ENCODE measurements at regions not wholly inside any gene's neighbourhood (a gene's known extent, or its start where the extent isn't known, plus 50 kb on each side); places are given as distances from the start of the nearest gene placed in this dataset.
A peak's percentile ranks its signal among the peaks of the same experiment; 100 is the strongest.

DNA sequence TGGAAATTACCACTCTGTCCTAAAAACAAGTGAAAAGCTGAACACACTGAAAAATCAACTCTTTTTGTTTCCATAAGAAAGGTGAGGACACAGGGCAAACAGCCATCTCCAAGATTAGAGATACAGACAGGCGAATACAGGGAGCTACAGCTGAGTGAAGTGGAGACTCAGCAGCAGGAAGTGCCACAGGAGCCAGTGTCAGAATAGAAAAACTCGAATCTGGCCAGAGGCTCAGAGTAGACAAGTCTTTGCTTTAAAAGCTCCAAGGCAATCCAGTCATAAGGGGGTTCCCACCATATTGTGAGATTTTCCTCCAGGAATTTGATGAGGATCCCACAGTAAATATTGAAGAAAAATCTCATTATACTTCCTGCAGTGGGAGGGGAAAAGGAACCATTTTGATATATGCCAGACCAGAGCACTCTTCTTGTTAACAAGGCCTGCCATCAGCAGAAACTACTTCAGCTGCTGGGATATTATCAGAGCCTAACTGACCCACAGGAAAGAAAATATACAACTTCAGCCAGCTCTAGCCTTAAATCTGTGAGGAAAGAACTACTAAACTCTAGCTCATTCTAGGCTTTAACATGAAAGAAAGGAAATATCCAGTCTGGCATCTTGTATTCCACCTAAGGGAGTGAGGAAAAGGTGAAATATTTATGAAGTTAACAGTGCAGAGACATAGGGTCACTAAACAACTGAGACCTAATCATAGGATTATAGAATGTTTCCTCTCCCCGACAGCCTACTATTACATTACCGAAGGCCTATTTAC lies 256.2 kb upstream of the OLFM3 start:
- Histone ChIP-seq H3K9me3 (replicated peaks; ENCODE audit: insufficient read depth, low read length) (no peaks in the 10 kb centered on the region), H3K79me2 (ENCODE audit: low read length) (no peaks in the 10 kb centered on the region), H4K20me1 (ENCODE audit: insufficient read depth, low read length) (no peaks in the 10 kb centered on the region), H2AFZ (ENCODE audit: low read length) (no peak overlapping the region), H3K4me1 (ENCODE audit: low read length) (no peaks in the 10 kb centered on the region), H3K4me3 (ENCODE audit: low read length) (no peak overlapping the region), H3F3A (ENCODE audit: insufficient read depth, low read length) (no peaks in the 10 kb centered on the region), H3K36me3 (replicated peaks; ENCODE audit: insufficient read depth, low read length) (no peaks in the 10 kb centered on the region), H3K27me3 (replicated peaks; ENCODE audit: insufficient read depth, low read length) (no peaks in the 10 kb centered on the region), H3K27ac (ENCODE audit: low read length) (no peak overlapping the region), H3K9ac (ENCODE audit: low read length) (no peak overlapping the region), H3K9me2 (replicated peaks; ENCODE audit: insufficient read depth, low read length) (no peaks in the 10 kb centered on the region), H3K4me2 (ENCODE audit: low read depth, low read length) (no peak overlapping the region)
- no peak for DNase-seq
- no peak for TF ChIP-seq CTCF (IDR thresholded peaks at IDR 0.05; ENCODE audit: low read length)
- no peak for TF ChIP-seq EZH2phosphoT487 (IDR thresholded peaks at IDR 0.05; ENCODE audit: low read length)
- TF ChIP-seq EZH2 (optimal IDR thresholded peaks at IDR 0.05; ENCODE audit: low read depth, low read length): no peak

GRCh38 chr1:102241431-102242338 lies 245.0 kb upstream of the OLFM3 start:
- Histone ChIP-seq H3K4me3 (ENCODE audit: low read length) (peak overlapping the region; percentile 40; the same call in 1 of the 2 replicates), H3K27me3 (replicated peaks; ENCODE audit: insufficient read depth, low read length) (no peaks in the 10 kb centered on the region), H3K36me3 (replicated peaks; ENCODE audit: insufficient read depth, low read length) (no peaks in the 10 kb centered on the region), H3K9me2 (replicated peaks; ENCODE audit: insufficient read depth, low read length) (no peaks in the 10 kb centered on the region), H4K20me1 (ENCODE audit: insufficient read depth, low read length) (no peaks in the 10 kb centered on the region), H3K9me3 (replicated peaks; ENCODE audit: insufficient read depth, low read length) (no peaks in the 10 kb centered on the region), H2AFZ (ENCODE audit: low read length) (no peak overlapping the region), H3K4me1 (ENCODE audit: low read length) (no peaks in the 10 kb centered on the region), H3F3A (ENCODE audit: insufficient read depth, low read length) (no peaks in the 10 kb centered on the region), H3K9ac (ENCODE audit: low read length) (no peak overlapping the region), H3K27ac (ENCODE audit: low read length) (no peak overlapping the region; the same call in 1 of the 2 replicates), H3K4me2 (ENCODE audit: low read depth, low read length) (peak overlapping the region; percentile 43; the same call in 1 of the 2 replicates), H3K79me2 (ENCODE audit: low read length) (no peaks in the 10 kb centered on the region)
- no peak for TF ChIP-seq EZH2 (optimal IDR thresholded peaks at IDR 0.05; ENCODE audit: low read depth, low read length)
- no peak for TF ChIP-seq EZH2phosphoT487 (IDR thresholded peaks at IDR 0.05; ENCODE audit: low read length)
- TF ChIP-seq CTCF (IDR thresholded peaks at IDR 0.05; ENCODE audit: low read length): no peak
- DNase-seq: peak; percentile 31

- Histone ChIP-seq H4K20me1 (ENCODE audit: insufficient read depth, low read length) (no peaks in the 10 kb centered on the region), H3F3A (ENCODE audit: insufficient read depth, low read length) (no peaks in the 10 kb centered on the region), H3K4me2 (ENCODE audit: low read depth, low read length) (no peak overlapping the region)
Observed at GRCh38 chr1:102239247-102239646, 242.5 kb upstream of the OLFM3 start.

More at GRCh38 chr1:102239247-102239646, 242.5 kb upstream of the OLFM3 start:
- Histone ChIP-seq H2AFZ (ENCODE audit: low read length) (no peak overlapping the region), H3K9me3 (replicated peaks; ENCODE audit: insufficient read depth, low read length) (no peaks in the 10 kb centered on the region), H3K79me2 (ENCODE audit: low read length) (no peaks in the 10 kb centered on the region), H3K27me3 (replicated peaks; ENCODE audit: insufficient read depth, low read length) (no peaks in the 10 kb centered on the region), H3K27ac (ENCODE audit: low read length) (no peak overlapping the region), H3K4me1 (ENCODE audit: low read length) (no peaks in the 10 kb centered on the region), H3K9me2 (replicated peaks; ENCODE audit: insufficient read depth, low read length) (no peaks in the 10 kb centered on the region), H3K36me3 (replicated peaks; ENCODE audit: insufficient read depth, low read length) (no peaks in the 10 kb centered on the region), H3K4me3 (ENCODE audit: low read length) (no peak overlapping the region), H3K9ac (ENCODE audit: low read length) (no peak overlapping the region)
- no peak for TF ChIP-seq EZH2phosphoT487 (IDR thresholded peaks at IDR 0.05; ENCODE audit: low read length)
- TF ChIP-seq EZH2 (optimal IDR thresholded peaks at IDR 0.05; ENCODE audit: low read depth, low read length): no peak
- TF ChIP-seq CTCF (IDR thresholded peaks at IDR 0.05; ENCODE audit: low read length): no peak
- DNase-seq: no peak

Measured in MM.1S (cell line).